ENCODE measurements at regions not wholly inside any gene's neighbourhood (a gene's known extent, or its start where the extent isn't known, plus 50 kb on each side); places are given as distances from the start of the nearest gene placed in this dataset.

GRCh38 chr15:25943831-25944230 is 80.7 kb upstream of the ATP10A start:
- Histone ChIP-seq H3K4me3 (ENCODE audit: low read depth, low read length) (no peak overlapping the region), H2BK5ac (ENCODE audit: low read depth, low read length, poor library complexity) (no peak overlapping the region)
- no CpG with 5 or more reads among the region's 9 CpGs for WGBS (ENCODE audit: extremely low coverage, insufficient coverage, insufficient read length)

DNA sequence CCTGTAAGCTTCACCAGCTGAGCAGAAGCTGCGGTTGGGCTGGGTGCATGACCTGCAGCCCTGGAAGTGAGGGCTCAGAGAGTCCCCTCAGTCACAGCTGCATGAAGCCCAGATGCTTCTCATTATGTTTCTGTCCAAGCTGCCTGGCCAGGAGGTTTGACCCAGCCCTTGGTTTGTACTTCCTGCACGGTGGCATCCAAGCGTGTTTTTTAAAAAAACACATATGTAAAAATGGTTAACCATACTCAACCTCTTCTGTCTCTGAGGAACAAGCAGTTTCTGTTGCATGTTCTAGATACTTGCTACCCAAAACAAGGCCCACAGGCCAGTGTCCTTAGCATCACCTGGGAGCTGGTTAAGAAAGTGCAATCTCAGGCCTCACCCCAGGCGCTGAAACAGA is 76.0 kb upstream of the ATP10A start:
- no peak overlapping the region for H2AK5ac ChIP-seq (ENCODE audit: low read length)
- H3K4me1 ChIP-seq (ENCODE audit: control insufficient read depth in 1 of 2, insufficient read depth in 2 of 2, low read length in 2 of 2), result no peaks in the 10 kb centered on the region
- no peak overlapping the region for H3K18ac ChIP-seq (ENCODE audit: low read length)
- H3K9ac ChIP-seq (ENCODE audit: low read length), result no peak overlapping the region
- H3K27ac ChIP-seq (ENCODE audit: low read depth, low read length), result no peak overlapping the region
- no peak overlapping the region for H3K23ac ChIP-seq (ENCODE audit: low read length)
- H3K14ac ChIP-seq (ENCODE audit: low read length), result no peak overlapping the region
- H3K9me3 ChIP-seq (ENCODE audit: insufficient read depth, low read depth, low read length), result no peaks in the 10 kb centered on the region
- DNase-seq, result no peak
- H2BK5ac ChIP-seq (ENCODE audit: low read depth, low read length, poor library complexity), result no peak overlapping the region
- H3K79me2 ChIP-seq (ENCODE audit: control insufficient read depth, insufficient read depth, low read length, poor library complexity), result no peaks in the 10 kb centered on the region
- H3K4ac ChIP-seq (ENCODE audit: low read depth, low read length), result no peak overlapping the region
- no peak overlapping the region for H3K4me2 ChIP-seq (ENCODE audit: low read length)
- H2BK12ac ChIP-seq (ENCODE audit: low read length), result no peak overlapping the region
- H3K79me1 ChIP-seq (ENCODE audit: low read length), result no peaks in the 10 kb centered on the region
- no peaks in the 10 kb centered on the region for H3K36me3 ChIP-seq (ENCODE audit: control insufficient read depth in 1 of 2, insufficient read depth in 2 of 2, low read length in 2 of 2)
- no peak overlapping the region for H4K91ac ChIP-seq (ENCODE audit: low read depth, low read length)
- H2AFZ ChIP-seq (ENCODE audit: insufficient read depth, low read length, poor library complexity), result no peak overlapping the region
- H3K27me3 ChIP-seq (ENCODE audit: insufficient read depth, low read length), result no peaks in the 10 kb centered on the region
- H4K12ac ChIP-seq (ENCODE audit: low read depth, low read length), result no peak overlapping the region
- H4K8ac ChIP-seq (ENCODE audit: low read depth, low read length), result no peak overlapping the region
- H2BK120ac ChIP-seq (ENCODE audit: insufficient read depth, low read length, poor library complexity), result no peak overlapping the region
- no CpG with 5 or more reads among the region's 4 CpGs for WGBS (ENCODE audit: extremely low coverage, insufficient coverage, insufficient read length)
- H3K4me3 ChIP-seq (ENCODE audit: low read depth, low read length), result no peak overlapping the region

More at GRCh38 chr15:25943831-25944230, 80.7 kb upstream of the ATP10A start:
- H2BK12ac ChIP-seq (ENCODE audit: low read length), result no peak overlapping the region
- no peak overlapping the region for H3K4ac ChIP-seq (ENCODE audit: low read depth, low read length)
- no peak overlapping the region for H4K8ac ChIP-seq (ENCODE audit: low read depth, low read length)
- H4K12ac ChIP-seq (ENCODE audit: low read depth, low read length), result no peak overlapping the region
- no peaks in the 10 kb centered on the region for H3K36me3 ChIP-seq (ENCODE audit: control insufficient read depth in 1 of 2, insufficient read depth in 2 of 2, low read length in 2 of 2)
- no peak overlapping the region for H3K4me2 ChIP-seq (ENCODE audit: low read length)
- H3K14ac ChIP-seq (ENCODE audit: low read length), result no peak overlapping the region
- H2AFZ ChIP-seq (ENCODE audit: insufficient read depth, low read length, poor library complexity), result no peak overlapping the region
- peaks cover 1% of the 10 kb centered on the region for H3K79me2 ChIP-seq (ENCODE audit: control insufficient read depth, insufficient read depth, low read length, poor library complexity)
- no peaks in the 10 kb centered on the region for H3K9me3 ChIP-seq (ENCODE audit: insufficient read depth, low read depth, low read length)
- no peak overlapping the region for H3K23ac ChIP-seq (ENCODE audit: low read length)
- peaks cover 5% of the 10 kb centered on the region for H3K79me1 ChIP-seq (ENCODE audit: low read length)
- H2BK120ac ChIP-seq (ENCODE audit: insufficient read depth, low read length, poor library complexity), result no peak overlapping the region
- no peak for DNase-seq
- H3K18ac ChIP-seq (ENCODE audit: low read length), result no peak overlapping the region
- no peak overlapping the region for H3K27ac ChIP-seq (ENCODE audit: low read depth, low read length)
- no peak overlapping the region for H3K9ac ChIP-seq (ENCODE audit: low read length)
- no peaks in the 10 kb centered on the region for H3K4me1 ChIP-seq (ENCODE audit: control insufficient read depth in 1 of 2, insufficient read depth in 2 of 2, low read length in 2 of 2)
- no peaks in the 10 kb centered on the region for H3K27me3 ChIP-seq (ENCODE audit: insufficient read depth, low read length)
- H4K91ac ChIP-seq (ENCODE audit: low read depth, low read length), result no peak overlapping the region
- H2AK5ac ChIP-seq (ENCODE audit: low read length), result no peak overlapping the region

DNA sequence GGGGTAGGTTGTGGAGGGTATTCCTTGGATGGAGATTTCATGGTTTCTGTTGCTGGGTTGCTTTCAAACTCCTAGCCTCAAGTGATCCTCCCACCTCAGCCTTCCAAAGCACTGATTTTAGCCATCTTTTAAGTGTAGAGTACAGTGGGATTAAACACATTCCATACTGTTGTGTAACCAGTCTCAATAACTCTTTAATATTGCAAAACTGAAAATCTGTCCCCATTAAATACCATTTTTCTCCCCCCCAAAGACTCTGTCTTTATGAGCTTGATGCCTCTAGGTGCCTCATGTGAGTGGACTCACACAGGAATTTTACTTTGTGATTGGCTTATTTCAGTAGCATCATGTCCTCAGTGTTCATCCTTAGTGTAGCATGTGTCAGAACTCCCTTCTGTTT is 74.7 kb upstream of the ATP10A start:
- Histone ChIP-seq H3K4me2 (ENCODE audit: low read length) (no peak overlapping the region), H2BK12ac (ENCODE audit: low read length) (no peak overlapping the region), H4K12ac (ENCODE audit: low read depth, low read length) (no peak overlapping the region), H4K91ac (ENCODE audit: low read depth, low read length) (no peak overlapping the region), H3K9me3 (ENCODE audit: insufficient read depth, low read depth, low read length) (no peaks in the 10 kb centered on the region), H2AFZ (ENCODE audit: insufficient read depth, low read length, poor library complexity) (no peak overlapping the region), H3K4ac (ENCODE audit: low read depth, low read length) (no peak overlapping the region), H3K4me3 (ENCODE audit: low read depth, low read length) (no peak overlapping the region), H3K23ac (ENCODE audit: low read length) (no peak overlapping the region), H3K27me3 (ENCODE audit: insufficient read depth, low read length) (no peaks in the 10 kb centered on the region), H3K79me2 (ENCODE audit: control insufficient read depth, insufficient read depth, low read length, poor library complexity) (no peaks in the 10 kb centered on the region), H3K36me3 (ENCODE audit: control insufficient read depth in 1 of 2, insufficient read depth in 2 of 2, low read length in 2 of 2) (no peaks in the 10 kb centered on the region), H3K27ac (ENCODE audit: low read depth, low read length) (no peak overlapping the region), H3K4me1 (ENCODE audit: control insufficient read depth in 1 of 2, insufficient read depth in 2 of 2, low read length in 2 of 2) (peaks cover 0 to 1% of the 10 kb centered on the region in 2 experiments), H4K8ac (ENCODE audit: low read depth, low read length) (no peak overlapping the region), H2BK120ac (ENCODE audit: insufficient read depth, low read length, poor library complexity) (no peak overlapping the region), H2AK5ac (ENCODE audit: low read length) (no peak overlapping the region), H3K9ac (ENCODE audit: low read length) (no peak overlapping the region), H3K79me1 (ENCODE audit: low read length) (no peaks in the 10 kb centered on the region), H3K14ac (ENCODE audit: low read length) (no peak overlapping the region), H3K18ac (ENCODE audit: low read length) (no peak overlapping the region), H2BK5ac (ENCODE audit: low read depth, low read length, poor library complexity) (no peak overlapping the region)
- DNase-seq, result no peak

- peak; percentile 82 to 91 for DNase-seq
- Histone ChIP-seq H3K4me2 (ENCODE audit: low read length) (no peak overlapping the region), H2AFZ (ENCODE audit: insufficient read depth, low read length, poor library complexity) (no peak overlapping the region), H3K14ac (ENCODE audit: low read length) (no peak overlapping the region), H2BK12ac (ENCODE audit: low read length) (no peak overlapping the region), H2BK5ac (ENCODE audit: low read depth, low read length, poor library complexity) (no peak overlapping the region), H4K8ac (ENCODE audit: low read depth, low read length) (no peak overlapping the region), H3K27ac (ENCODE audit: low read depth, low read length) (no peak overlapping the region), H3K79me1 (ENCODE audit: low read length) (no peaks in the 10 kb centered on the region), H3K23ac (ENCODE audit: low read length) (no peak overlapping the region), H3K18ac (ENCODE audit: low read length) (no peak overlapping the region), H2BK120ac (ENCODE audit: insufficient read depth, low read length, poor library complexity) (no peak overlapping the region), H3K4ac (ENCODE audit: low read depth, low read length) (no peak overlapping the region), H3K27me3 (ENCODE audit: insufficient read depth, low read length) (no peaks in the 10 kb centered on the region), H4K91ac (ENCODE audit: low read depth, low read length) (no peak overlapping the region), H4K12ac (ENCODE audit: low read depth, low read length) (no peak overlapping the region), H3K36me3 (ENCODE audit: control insufficient read depth in 1 of 2, insufficient read depth in 2 of 2, low read length in 2 of 2) (no peaks in the 10 kb centered on the region), H3K9me3 (ENCODE audit: insufficient read depth, low read depth, low read length) (no peaks in the 10 kb centered on the region), H3K79me2 (ENCODE audit: control insufficient read depth, insufficient read depth, low read length, poor library complexity) (no peaks in the 10 kb centered on the region), H3K4me1 (ENCODE audit: control insufficient read depth in 1 of 2, insufficient read depth in 2 of 2, low read length in 2 of 2) (peaks cover 0 to 1% of the 10 kb centered on the region in 2 experiments), H2AK5ac (ENCODE audit: low read length) (no peak overlapping the region), H3K9ac (ENCODE audit: low read length) (no peak overlapping the region), H3K4me3 (ENCODE audit: low read depth, low read length) (no peak overlapping the region)
- no CpG with 5 or more reads among the region's 7 CpGs for WGBS (ENCODE audit: extremely low coverage, insufficient coverage, insufficient read length)
Measured at GRCh38 chr15:25936004-25936403, 72.9 kb upstream of the ATP10A start.

Data from trophoblast cell (in vitro differentiated cells and primary cell).